ENCODE measurements at regions not wholly inside any gene's neighbourhood (a gene's known extent, or its start where the extent isn't known, plus 50 kb on each side); places are given as distances from the start of the nearest gene placed in this dataset.
A peak's percentile ranks its signal among the peaks of the same experiment; 100 is the strongest.

DNA sequence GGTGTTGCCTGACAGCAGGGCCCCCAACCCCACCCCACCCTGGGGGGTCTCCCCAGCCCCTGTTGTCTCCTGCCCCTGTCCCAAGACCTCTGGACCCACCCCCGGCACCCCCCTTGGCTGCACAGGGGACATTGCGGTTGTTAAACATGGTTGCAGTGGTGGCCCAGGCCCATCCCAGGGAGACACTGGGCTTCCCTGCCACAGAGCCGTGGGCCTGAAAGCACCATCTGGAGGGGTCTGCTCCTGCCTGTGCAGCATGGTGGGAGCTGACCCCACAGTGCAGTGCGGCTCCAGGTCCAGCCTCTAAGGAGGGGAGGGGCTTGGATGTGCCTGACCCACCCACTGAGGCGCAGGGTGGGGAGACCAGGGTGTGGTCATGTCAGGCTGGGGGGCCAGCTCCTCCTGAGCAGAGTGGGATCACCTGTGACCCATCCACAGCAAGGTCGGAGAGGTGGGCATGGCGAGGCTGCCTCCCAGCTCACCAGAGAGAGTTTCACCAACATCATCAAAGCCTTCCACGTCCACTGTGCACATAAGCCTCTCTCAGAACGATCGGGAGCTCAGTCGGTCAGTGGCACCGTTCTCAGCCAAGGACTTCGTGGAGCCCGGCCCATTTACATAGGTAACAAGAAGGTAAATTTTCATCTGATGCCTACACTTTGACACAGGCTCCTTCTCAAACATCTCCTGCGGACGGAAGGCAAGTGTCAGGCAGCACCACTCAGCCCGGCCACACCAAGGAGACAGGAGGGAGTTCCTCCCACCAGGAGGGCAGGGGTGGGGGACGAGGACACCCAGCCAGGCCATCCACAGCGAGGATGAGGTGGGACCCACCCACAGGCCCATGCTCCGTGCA, 201.1 kb downstream of the BRD1 start:
- Mint-ChIP-seq H3K27ac (no peak overlapping the region), H3K4me3 (no peak overlapping the region), H3K4me1 (ENCODE audit: low read depth) (peaks cover 9% of the 10 kb centered on the region), H3K36me3 (ENCODE audit: low read depth) (peaks cover 35% of the 10 kb centered on the region), H3K27me3 (no peaks in the 10 kb centered on the region), H3K9me3 (no peaks in the 10 kb centered on the region)
- no peak for DNase-seq

GRCh38 chr22:49624421-49625177, 203.1 kb downstream of the BRD1 start:
- peaks cover 7% of the 10 kb centered on the region for H3K4me1 Mint-ChIP-seq (ENCODE audit: low read depth)
- peaks cover 47% of the 10 kb centered on the region for H3K36me3 Mint-ChIP-seq (ENCODE audit: low read depth)
- no peaks in the 10 kb centered on the region for H3K27me3 Mint-ChIP-seq
- no peaks in the 10 kb centered on the region for H3K9me3 Mint-ChIP-seq
- no peak for DNase-seq
- H3K4me3 Mint-ChIP-seq, result no peak overlapping the region
- no peak overlapping the region for H3K27ac Mint-ChIP-seq

DNA sequence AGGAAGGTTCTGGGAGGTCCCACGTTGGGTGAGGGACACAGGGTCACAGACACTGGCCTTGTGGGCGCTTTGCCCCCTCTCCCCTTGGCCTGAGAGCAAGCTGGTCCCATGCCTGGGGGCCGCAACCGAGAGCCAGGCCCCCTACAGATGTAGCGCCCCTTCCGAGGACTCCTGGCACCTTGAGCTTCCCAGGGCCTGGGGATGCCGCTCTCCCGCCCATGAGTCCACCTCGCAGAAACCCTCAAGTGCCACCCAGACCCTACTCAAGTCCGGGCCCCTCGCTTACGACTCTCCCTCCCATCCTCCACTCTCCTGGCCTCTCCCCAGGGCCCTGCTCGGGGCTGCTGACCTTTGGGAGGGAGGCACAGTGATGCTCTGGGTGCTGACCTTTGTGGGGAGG, 204.0 kb downstream of the BRD1 start:
- Mint-ChIP-seq H3K36me3 (ENCODE audit: low read depth) (peaks cover 48% of the 10 kb centered on the region), H3K27me3 (no peaks in the 10 kb centered on the region), H3K4me1 (ENCODE audit: low read depth) (peaks cover 7% of the 10 kb centered on the region), H3K9me3 (no peaks in the 10 kb centered on the region), H3K4me3 (no peak overlapping the region), H3K27ac (no peak overlapping the region)
- no peak for DNase-seq

DNA sequence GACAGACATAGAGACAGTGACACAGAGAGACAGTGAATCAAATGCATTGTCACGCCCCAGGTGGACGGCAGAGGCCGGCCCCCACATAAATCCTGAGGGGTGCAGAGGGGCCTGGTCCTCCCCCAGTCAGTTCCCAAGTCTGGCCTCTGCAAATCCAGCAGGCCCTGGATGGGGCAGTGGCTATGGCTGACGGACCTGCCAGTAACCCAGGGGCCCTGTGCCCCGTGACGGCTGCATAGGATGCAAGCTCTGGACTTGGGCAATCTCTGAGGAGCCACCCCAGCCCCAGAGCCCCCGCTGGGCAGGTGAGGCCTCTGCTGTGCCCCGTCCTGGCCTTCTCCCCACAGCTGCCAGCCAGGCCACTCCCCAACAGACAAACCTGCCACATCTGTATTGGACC, 204.5 kb downstream of the BRD1 start:
- no peak overlapping the region for H3K27ac Mint-ChIP-seq
- no peaks in the 10 kb centered on the region for H3K27me3 Mint-ChIP-seq
- DNase-seq, result no peak
- H3K9me3 Mint-ChIP-seq, result no peaks in the 10 kb centered on the region
- no peak overlapping the region for H3K4me3 Mint-ChIP-seq
- peaks cover 51% of the 10 kb centered on the region for H3K36me3 Mint-ChIP-seq (ENCODE audit: low read depth)
- peaks cover 7% of the 10 kb centered on the region for H3K4me1 Mint-ChIP-seq (ENCODE audit: low read depth)

DNA sequence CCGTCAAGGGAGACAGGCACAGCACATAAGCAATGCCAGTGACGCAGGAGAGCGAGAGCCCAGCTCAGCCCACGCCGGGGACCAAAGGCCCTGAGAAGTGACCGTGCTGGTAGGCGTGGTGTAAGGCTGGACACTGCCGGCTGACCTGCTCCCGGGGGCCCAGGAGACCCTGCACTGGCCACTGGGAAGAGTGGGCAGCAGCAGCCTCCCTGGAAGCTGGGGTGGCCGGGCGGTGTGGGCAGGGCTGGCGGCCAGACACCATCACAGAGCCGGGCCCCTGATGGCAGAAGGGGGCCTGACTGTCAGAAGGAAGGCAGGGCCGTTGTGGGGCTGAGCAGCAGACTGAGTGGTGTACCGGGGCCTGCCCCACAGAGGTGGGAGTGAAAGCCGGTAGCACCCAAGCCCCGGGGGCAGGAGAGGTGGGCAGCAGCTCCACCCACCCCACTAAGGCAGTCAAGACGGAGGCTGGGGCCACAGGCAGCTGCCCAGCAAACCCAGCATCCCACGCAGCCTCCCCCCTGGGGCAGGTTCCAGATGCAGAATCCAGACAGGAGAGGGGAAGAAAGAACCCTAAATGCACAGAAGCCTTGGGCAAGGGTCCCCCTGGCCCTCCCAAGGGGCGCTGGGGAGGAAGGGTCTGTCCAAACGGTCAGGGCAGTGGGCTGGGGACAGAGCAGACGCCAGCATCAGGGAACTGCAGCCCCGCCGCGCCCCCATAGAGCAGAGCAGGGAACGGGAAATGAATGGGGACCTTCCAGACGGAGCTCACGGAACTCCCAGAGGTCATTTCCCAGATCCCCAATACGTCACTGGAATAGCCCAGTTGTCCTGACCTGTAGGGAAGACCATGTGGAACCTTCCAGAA, 205.2 kb downstream of the BRD1 start:
- no peaks in the 10 kb centered on the region for H3K9me3 Mint-ChIP-seq
- DNase-seq, result no peak
- H3K27ac Mint-ChIP-seq, result no peak overlapping the region
- H3K36me3 Mint-ChIP-seq (ENCODE audit: low read depth), result peaks cover 57% of the 10 kb centered on the region
- H3K4me1 Mint-ChIP-seq (ENCODE audit: low read depth), result peaks cover 7% of the 10 kb centered on the region
- H3K27me3 Mint-ChIP-seq, result no peaks in the 10 kb centered on the region
- H3K4me3 Mint-ChIP-seq, result no peak overlapping the region

DNA sequence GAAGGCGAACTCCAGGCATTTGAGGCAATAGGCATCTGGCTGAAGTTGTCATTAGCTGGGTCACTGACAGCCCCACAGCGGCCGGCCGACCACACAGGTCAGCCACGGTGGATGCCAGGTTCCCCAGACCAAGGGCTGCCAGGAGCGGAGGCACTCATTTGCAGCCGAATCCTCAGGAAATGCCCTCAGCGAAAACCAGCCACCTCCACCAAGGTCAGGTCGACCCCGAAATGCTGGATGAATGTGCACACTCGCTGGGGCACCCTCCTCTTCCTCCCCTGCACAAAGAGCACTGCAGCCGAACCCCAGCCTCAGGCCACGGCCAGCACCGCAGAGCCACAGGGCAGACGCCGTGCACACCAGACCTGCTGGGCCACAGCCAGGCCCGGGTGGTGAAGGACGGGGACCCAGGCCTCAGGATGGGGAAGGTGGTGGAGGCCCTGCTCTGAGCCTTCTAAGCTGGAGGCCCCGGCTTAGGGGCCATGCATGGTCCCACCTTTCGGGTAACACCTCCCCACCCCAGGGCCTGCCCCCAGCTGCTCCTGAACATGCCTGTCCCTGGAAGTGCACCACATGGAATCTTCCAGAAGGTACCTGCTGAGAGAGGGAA, 206.0 kb downstream of the BRD1 start:
- peaks cover 58% of the 10 kb centered on the region for H3K36me3 Mint-ChIP-seq (ENCODE audit: low read depth)
- H3K4me3 Mint-ChIP-seq, result no peak overlapping the region
- no peak for DNase-seq
- no peaks in the 10 kb centered on the region for H3K9me3 Mint-ChIP-seq
- no peaks in the 10 kb centered on the region for H3K27me3 Mint-ChIP-seq
- no peak overlapping the region for H3K27ac Mint-ChIP-seq
- peaks cover 4% of the 10 kb centered on the region for H3K4me1 Mint-ChIP-seq (ENCODE audit: low read depth)

DNA sequence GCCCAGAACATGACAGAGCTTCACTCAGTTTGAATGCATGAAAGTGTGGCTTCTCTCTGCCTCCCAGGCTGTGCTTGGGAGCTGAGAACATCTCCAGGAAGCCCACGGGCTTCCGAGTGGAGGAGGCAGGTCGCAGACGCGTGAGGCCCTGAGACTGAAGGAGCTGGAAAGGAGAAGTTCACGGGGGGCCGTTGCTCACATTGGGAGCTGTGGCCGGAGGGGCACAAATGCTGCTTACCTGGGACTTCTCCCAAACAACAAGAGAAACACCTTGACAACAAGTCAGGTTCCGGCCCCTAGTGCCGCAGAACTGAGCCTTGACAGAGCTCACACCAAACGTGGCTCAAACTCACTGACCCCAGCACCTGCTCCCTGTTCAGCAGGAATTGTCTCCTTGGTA, 207.0 kb downstream of the BRD1 start:
- Mint-ChIP-seq H3K9me3 (no peaks in the 10 kb centered on the region), H3K27me3 (no peaks in the 10 kb centered on the region), H3K4me3 (no peak overlapping the region), H3K36me3 (ENCODE audit: low read depth) (peaks cover 62% of the 10 kb centered on the region), H3K27ac (no peak overlapping the region), H3K4me1 (ENCODE audit: low read depth) (peaks cover 3% of the 10 kb centered on the region)
- no peak for DNase-seq

- Mint-ChIP-seq H3K4me3 (no peak overlapping the region), H3K27ac (no peak overlapping the region), H3K27me3 (no peaks in the 10 kb centered on the region), H3K4me1 (ENCODE audit: low read depth) (no peaks in the 10 kb centered on the region), H3K36me3 (ENCODE audit: low read depth) (peaks cover 64% of the 10 kb centered on the region), H3K9me3 (no peaks in the 10 kb centered on the region)
- DNase-seq, result no peak
Measured at GRCh38 chr22:49620003-49620556, 207.6 kb downstream of the BRD1 start.

DNA sequence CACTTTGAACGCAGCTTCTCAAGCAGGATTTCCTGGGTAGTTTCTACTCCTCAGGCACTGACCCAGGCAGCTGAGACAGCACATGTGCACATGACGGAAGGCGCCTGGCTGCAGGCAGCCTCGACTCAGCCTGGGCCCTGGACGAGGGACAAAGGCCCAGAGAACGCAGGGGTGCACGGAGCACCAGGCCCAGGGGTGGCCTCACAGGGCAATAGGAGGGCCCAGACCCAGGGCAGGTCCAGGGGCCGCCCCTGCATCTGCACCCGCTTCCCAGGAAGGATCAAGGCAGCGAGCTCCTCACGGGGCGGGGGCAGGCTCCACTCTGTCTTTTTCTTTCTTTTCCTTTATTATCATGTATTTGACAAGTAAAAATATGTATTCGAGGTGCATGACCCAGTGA, 208.4 kb downstream of the BRD1 start:
- no peaks in the 10 kb centered on the region for H3K4me1 Mint-ChIP-seq (ENCODE audit: low read depth)
- no peaks in the 10 kb centered on the region for H3K27me3 Mint-ChIP-seq
- peaks cover 65% of the 10 kb centered on the region for H3K36me3 Mint-ChIP-seq (ENCODE audit: low read depth)
- H3K9me3 Mint-ChIP-seq, result no peaks in the 10 kb centered on the region
- no peak overlapping the region for H3K4me3 Mint-ChIP-seq
- H3K27ac Mint-ChIP-seq, result no peak overlapping the region
- no peak for DNase-seq

DNA sequence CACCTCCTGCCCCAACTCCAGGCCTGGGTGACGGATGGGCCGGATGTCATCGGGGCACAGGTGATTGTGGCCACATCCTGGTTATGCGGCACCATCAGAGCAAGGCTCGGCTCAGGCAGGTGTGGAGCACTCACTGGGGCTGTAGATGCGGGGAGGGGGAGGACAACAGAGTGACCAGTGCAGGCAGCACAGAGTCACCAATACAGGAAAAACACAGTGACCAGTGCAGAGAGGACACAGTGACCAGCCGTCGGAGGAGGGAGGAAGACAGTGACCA, 209.1 kb downstream of the BRD1 start:
- DNase-seq, result no peak
- Mint-ChIP-seq H3K27ac (no peak overlapping the region), H3K9me3 (no peaks in the 10 kb centered on the region), H3K4me1 (ENCODE audit: low read depth) (no peaks in the 10 kb centered on the region), H3K27me3 (no peaks in the 10 kb centered on the region), H3K36me3 (ENCODE audit: low read depth) (peaks cover 70% of the 10 kb centered on the region), H3K4me3 (no peak overlapping the region)

GRCh38 chr22:49617866-49618676, 209.6 kb downstream of the BRD1 start:
- H3K36me3 Mint-ChIP-seq (ENCODE audit: low read depth), result peaks cover 76% of the 10 kb centered on the region
- H3K4me3 Mint-ChIP-seq, result no peak overlapping the region
- H3K27me3 Mint-ChIP-seq, result no peaks in the 10 kb centered on the region
- peaks cover 5% of the 10 kb centered on the region for H3K9me3 Mint-ChIP-seq
- H3K27ac Mint-ChIP-seq, result peak overlapping the region; percentile 19
- no peak for DNase-seq
- H3K4me1 Mint-ChIP-seq (ENCODE audit: low read depth), result no peaks in the 10 kb centered on the region

DNA sequence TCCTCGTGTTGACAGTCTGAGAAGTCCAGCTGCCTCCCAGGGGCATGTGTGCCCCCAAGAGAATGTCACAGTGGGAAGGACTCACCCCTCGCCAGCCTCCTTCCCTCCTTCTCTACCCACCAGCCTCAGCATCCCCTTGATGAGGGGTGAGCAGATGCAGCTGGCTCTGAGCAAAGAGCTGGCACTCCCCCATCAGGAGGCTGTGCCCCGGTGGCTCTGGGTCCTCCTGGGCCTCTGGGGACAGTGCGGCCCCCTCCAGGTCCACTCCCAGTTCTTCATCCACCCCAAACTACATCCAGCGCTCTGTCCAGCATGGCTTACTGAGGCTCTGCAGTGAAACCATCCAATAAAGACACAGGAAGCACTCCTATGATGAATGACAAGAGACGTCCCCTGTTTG, 210.4 kb downstream of the BRD1 start:
- peaks cover 82% of the 10 kb centered on the region for H3K36me3 Mint-ChIP-seq (ENCODE audit: low read depth)
- peaks cover 7% of the 10 kb centered on the region for H3K9me3 Mint-ChIP-seq
- H3K27ac Mint-ChIP-seq, result peak overlapping the region; percentile 37
- DNase-seq, result no peak
- no peaks in the 10 kb centered on the region for H3K27me3 Mint-ChIP-seq
- no peaks in the 10 kb centered on the region for H3K4me1 Mint-ChIP-seq (ENCODE audit: low read depth)
- no peak overlapping the region for H3K4me3 Mint-ChIP-seq

DNA sequence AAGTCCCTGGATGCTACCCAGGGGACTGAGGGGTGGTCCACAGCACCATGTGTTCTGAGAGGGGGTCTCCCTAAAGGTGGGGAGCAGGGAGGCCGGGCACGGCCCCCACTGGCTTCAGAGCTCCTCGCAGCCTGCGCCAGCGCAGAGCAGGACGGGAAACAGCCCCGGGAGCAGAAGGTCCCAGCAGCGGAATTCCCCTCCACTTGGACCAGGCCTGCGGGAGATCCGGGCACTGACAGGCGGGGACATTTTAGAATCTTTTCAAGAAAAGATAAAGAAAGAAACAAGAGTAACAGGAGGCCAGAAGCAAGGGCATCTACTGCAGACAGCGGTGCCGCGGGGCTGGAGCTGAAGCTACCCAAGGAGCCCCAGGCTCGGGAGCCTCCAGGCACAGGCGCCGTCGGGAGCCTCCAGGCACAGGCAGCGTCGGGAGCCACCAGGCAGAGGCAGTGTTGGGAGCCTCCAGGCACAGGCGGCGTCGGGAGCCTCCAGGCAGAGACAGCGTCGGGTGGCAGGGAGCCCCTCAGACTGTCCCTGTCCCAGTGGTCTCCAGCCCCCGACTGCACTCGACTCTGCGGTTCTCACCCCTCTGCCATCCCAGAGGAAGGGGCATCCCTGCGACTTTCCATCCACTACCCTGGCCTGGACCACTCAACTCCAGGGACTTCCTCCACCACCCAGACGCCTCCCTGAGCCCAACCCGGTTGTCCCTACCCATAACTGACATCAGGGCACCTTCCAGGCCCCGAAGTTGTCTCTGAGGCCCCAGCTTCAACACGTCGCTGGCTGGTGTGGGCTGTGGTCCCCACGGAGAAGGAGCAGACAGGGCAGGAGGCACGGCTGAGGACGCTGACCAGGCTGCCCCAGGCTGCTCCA, 211.1 kb downstream of the BRD1 start:
- no peak overlapping the region for H3K27ac Mint-ChIP-seq
- H3K27me3 Mint-ChIP-seq, result no peaks in the 10 kb centered on the region
- H3K9me3 Mint-ChIP-seq, result peaks cover 7% of the 10 kb centered on the region
- H3K36me3 Mint-ChIP-seq (ENCODE audit: low read depth), result peaks cover 83% of the 10 kb centered on the region
- no peak for DNase-seq
- no peak overlapping the region for H3K4me3 Mint-ChIP-seq
- no peaks in the 10 kb centered on the region for H3K4me1 Mint-ChIP-seq (ENCODE audit: low read depth)

Data from activated T-cell treated with anti-CD3 and anti-CD28 coated beads, Interleukin-2, amount 50 U/mL, for 24 hours (primary cell).